GM12878 (cell line): ENCODE measurements at regions not wholly inside any gene's neighbourhood (a gene's known extent, or its start where the extent isn't known, plus 50 kb on each side); places are given as distances from the start of the nearest gene placed in this dataset.

Experiments
- ATAC-seq: fragments of 200-7000 bp; cut with Tn5 transposase; 3 replicates; pipeline ENCODE4 v1.9.1; 2020; ENCODE audit warnings: mild to moderate bottlenecking, moderate library complexity
- BruUV-seq: library from RNA; stranded (reverse); fragments of 400-500 nt; replicated peaks from 2 replicates; lab custom pipeline; 2021; lab: Mats Ljungman, UMichigan
- CTCF ChIA-PET: fragments of 300-600 bp; sonication (Branson Sonifier 250); formaldehyde crosslinking; extraction: SDS; loops from one replicate; lab custom pipeline; 2021; ENCODE audit warnings: inconsistent platforms; lab: Yijun Ruan, JAX
- POLR2A ChIA-PET: fragments of 350-600 bp; formaldehyde crosslinking; extraction: SDS; loops from one replicate; lab custom pipeline; 2021; ENCODE audit warnings: inconsistent platforms; lab: Charles Lee
- RAD21 ChIA-PET: fragments of 300-600 bp; sonication (Branson Sonifier 250); formaldehyde crosslinking; loops from one replicate; lab custom pipeline; 2023; ENCODE audit warnings: antibody characterized with exemption; ENCODE audit not compliant: unreplicated experiment; lab: Charles Lee
- SMC1A ChIA-PET: fragments of 300-600 bp; sonication (Branson Sonifier 250); formaldehyde crosslinking; loops from one replicate; lab custom pipeline; 2023; ENCODE audit not compliant: unreplicated experiment, uncharacterized antibody; lab: Charles Lee
- DNase-seq: peaks from one replicate; pipeline ENCODE4 v3.0.0-alpha.2; 2011; ENCODE audit warnings: low read depth, low spot score
- FAIRE-seq: peaks from 3 replicates; lab custom pipeline; 2011; peaks lifted over from hg19 to GRCh38; lab: Jason Lieb, UNC
- H2AFZ ChIP-seq: 2 replicates; pipeline ENCODE4 v1.6.0; 2011; ENCODE audit warnings: low read depth, low read length, control low read depth; ENCODE audit not compliant: control insufficient read depth
- H3K27ac ChIP-seq: 2 replicates; pipeline ENCODE4 v1.5.1; 2011; ENCODE audit warnings: control low read depth; ENCODE audit not compliant: control insufficient read depth, insufficient read depth
- H3K27me3 ChIP-seq, 2 experiments: replicated peaks in 1 of 2; 2 replicates each; pipeline versions ENCODE4 v1.6.0 to v1.6.1; 2011; ENCODE audit warnings: low read length in 1 of 2; ENCODE audit not compliant: control insufficient read depth in 2 of 2, insufficient read depth in 2 of 2
- H3K36me3 ChIP-seq, 2 experiments: 2 replicates each; pipeline ENCODE4 v1.5.1; 2011; ENCODE audit warnings: low read length in 1 of 2; ENCODE audit not compliant: control insufficient read depth in 2 of 2, insufficient read depth in 2 of 2
- H3K4me1 ChIP-seq: 2 replicates; pipeline ENCODE4 v1.6.1; 2011; ENCODE audit warnings: mild to moderate bottlenecking, low read length, moderate library complexity, mixed read lengths; ENCODE audit not compliant: control insufficient read depth, insufficient read depth
- H3K4me2 ChIP-seq: 2 replicates; pipeline ENCODE4 v1.6.0; 2011; ENCODE audit warnings: control low read depth; ENCODE audit not compliant: control insufficient read depth, insufficient read depth
- H3K4me3 ChIP-seq: fragments of 200-600 bp; sonication (generic); 2 replicates; pipeline ENCODE4 v1.5.1; 2016
- H3K79me2 ChIP-seq: 2 replicates; pipeline ENCODE4 v1.6.0; 2011; ENCODE audit warnings: low read length; ENCODE audit not compliant: control insufficient read depth, insufficient read depth
- H3K9ac ChIP-seq: 2 replicates; pipeline ENCODE4 v1.8.0; 2011; ENCODE audit warnings: low read length, control low read depth, mixed read lengths; ENCODE audit not compliant: control insufficient read depth, insufficient read depth
- H3K9me3 ChIP-seq: replicated peaks from 3 replicates; pipeline ENCODE4 v1.5.1; 2011; ENCODE audit warnings: mild to moderate bottlenecking, low read length; ENCODE audit not compliant: control insufficient read depth, insufficient read depth
- H4K20me1 ChIP-seq: 2 replicates; pipeline ENCODE4 v1.6.0; 2011; ENCODE audit not compliant: control insufficient read depth, insufficient read depth
- ASH2L ChIP-seq: fragments of 300-600, 200-600 bp; sonication (generic); IDR thresholded peaks from 2 replicates; pipeline ENCODE4 v1.6.1; 2017; ENCODE audit warnings: low read depth, mild to moderate bottlenecking, borderline replicate concordance
- BMI1 ChIP-seq: fragments of 450-650 bp; IDR thresholded peaks from 2 replicates; pipeline ENCODE4 v1.6.1; 2016; ENCODE audit warnings: mild to moderate bottlenecking, moderate library complexity, borderline replicate concordance
- CEBPZ ChIP-seq: fragments of 150-350 bp; IDR thresholded peaks from 2 replicates; pipeline ENCODE4 v1.6.1; 2016; ENCODE audit warnings: low read depth, low read length
- CREM ChIP-seq: IDR thresholded peaks from 2 replicates; pipeline ENCODE4 v1.6.1; 2014; ENCODE audit warnings: antibody characterized with exemption, low read depth
- GATAD2B ChIP-seq: fragments of 450-650 bp; conservative IDR thresholded peaks from 2 replicates; pipeline ENCODE4 v1.6.1; 2017; ENCODE audit warnings: low read depth, mild to moderate bottlenecking, moderate library complexity
- IRF4 ChIP-seq: IDR thresholded peaks from 2 replicates; pipeline ENCODE4 v1.6.1; 2011; ENCODE audit warnings: low read depth, low read length
- JUNB ChIP-seq: IDR thresholded peaks from 2 replicates; pipeline ENCODE4 v1.6.1; 2016; ENCODE audit warnings: antibody characterized with exemption, mild to moderate bottlenecking
- NFIC ChIP-seq: IDR thresholded peaks from 2 replicates; pipeline ENCODE4 v1.6.1; 2012; ENCODE audit warnings: low read depth, mild to moderate bottlenecking, inconsistent platforms, low read length, moderate library complexity
- NFXL1 ChIP-seq: fragments of 450-650 bp; IDR thresholded peaks from 2 replicates; pipeline ENCODE4 v1.6.1; 2017; ENCODE audit warnings: antibody characterized with exemption, mild to moderate bottlenecking, borderline replicate concordance
- NR2C2 ChIP-seq: IDR thresholded peaks from 2 replicates; pipeline ENCODE4 v1.6.1; 2011; ENCODE audit warnings: borderline replicate concordance, low read depth; ENCODE audit not compliant: control insufficient read depth, insufficient read length
- NR2F1 ChIP-seq: fragments of 450-650 bp; conservative IDR thresholded peaks from 2 replicates; pipeline ENCODE4 v1.6.1; 2017; ENCODE audit warnings: mild to moderate bottlenecking
- PML ChIP-seq: IDR thresholded peaks from 2 replicates; pipeline ENCODE4 v1.6.1; 2012; ENCODE audit warnings: low read length, inconsistent platforms
- POLR2AphosphoS5 ChIP-seq: IDR thresholded peaks from 2 replicates; pipeline ENCODE4 v1.6.1; 2011; ENCODE audit warnings: mild to moderate bottlenecking, low read length, inconsistent platforms
- RAD21 ChIP-seq: IDR thresholded peaks from 2 replicates; pipeline ENCODE4 v1.6.1; 2011; ENCODE audit warnings: mild to moderate bottlenecking, low read depth, low read length, moderate library complexity; ENCODE audit not compliant: insufficient read depth
- RELA ChIP-seq: fragments of 450-650 bp; IDR thresholded peaks from 2 replicates; pipeline ENCODE4 v1.8.0; 2014; ENCODE audit warnings: borderline replicate concordance; ENCODE audit not compliant: partially characterized antibody
- STAT1 ChIP-seq: fragments of 450-650 bp; conservative IDR thresholded peaks from 2 replicates; pipeline ENCODE4 v1.6.1; 2014; ENCODE audit warnings: antibody characterized with exemption, mild to moderate bottlenecking
- TCF7 ChIP-seq: IDR thresholded peaks from 2 replicates; pipeline ENCODE4 v1.6.1; 2014; ENCODE audit warnings: antibody characterized with exemption, borderline replicate concordance
- ZNF207 ChIP-seq: fragments of 450-650 bp; IDR thresholded peaks from 2 replicates; pipeline ENCODE4 v1.6.1; 2014; ENCODE audit warnings: antibody characterized with exemption, mild to moderate bottlenecking, borderline replicate concordance
- ZZZ3 ChIP-seq: IDR thresholded peaks from 2 replicates; pipeline ENCODE4 v1.6.1; 2011; ENCODE audit warnings: low read depth; ENCODE audit not compliant: control insufficient read depth, insufficient read length
- WGBS: methylation state at CpG from one replicate; pipeline ENCODE4 v1.1.6; 2016; ENCODE audit warnings: low lambda C conversion rate; ENCODE audit not compliant: insufficient replicate concordance, insufficient coverage; ENCODE audit errors: missing lambda C conversion rate; 5-methylcytosine and 5-hydroxymethylcytosine counted together
- in situ Hi-C: fragments of 300-500 bp; cut with MboI; formaldehyde crosslinking; loops from 9 replicates; pipeline ENCODE4 v1.14.3; 2018; ENCODE audit warnings: mixed read lengths
- intact Hi-C: fragments of 100-400 bp; cut with micrococcal nuclease; formaldehyde crosslinking; loops from one replicate; pipeline ENCODE4 v1.14.2; 2022; ENCODE audit not compliant: unreplicated experiment
- TF ChIP-seq, protein P1 (sequence below): fragments of 450-650 bp; conservative IDR thresholded peaks from 2 replicates; pipeline ENCODE4 v1.6.1; 2017; ENCODE audit warnings: mild to moderate bottlenecking, moderate library complexity

GRCh38 chr14:45699471-45699870 is 446.5 kb upstream of the MIS18BP1 start:
- no TSS peak for BruUV-seq

More at GRCh38 chr14:45699471-45699870, 446.5 kb upstream of the MIS18BP1 start:
- Histone ChIP-seq H2AFZ (no peak overlapping the region), H3K79me2 (no peaks in the 10 kb centered on the region), H3K27ac (no peak overlapping the region), H4K20me1 (no peaks in the 10 kb centered on the region), H3K27me3 (no peaks in the 10 kb centered on the region), H3K4me3 (no peak overlapping the region), H3K4me2 (no peak overlapping the region), H3K36me3 (no peaks in the 10 kb centered on the region), H3K9me3 (no peaks in the 10 kb centered on the region), H3K9ac (no peak overlapping the region), H3K4me1 (no peaks in the 10 kb centered on the region)
- no peak for TF ChIP-seq JUNB
- no peak for TF ChIP-seq CREM
- no peak for TF ChIP-seq NR2C2
- no peak for TF ChIP-seq PML
- no peak for TF ChIP-seq IRF4
- no peak for TF ChIP-seq RAD21
- TF ChIP-seq ZNF207: no peak
- no peak for TF ChIP-seq STAT1
- TF ChIP-seq NFIC: no peak
- TF ChIP-seq NFXL1: no peak
- TF ChIP-seq ASH2L: no peak
- TF ChIP-seq ZZZ3: no peak
- TF ChIP-seq CEBPZ: no peak
- TF ChIP-seq TCF7: no peak
- TF ChIP-seq RELA: no peak
- TF ChIP-seq, protein P1, sequence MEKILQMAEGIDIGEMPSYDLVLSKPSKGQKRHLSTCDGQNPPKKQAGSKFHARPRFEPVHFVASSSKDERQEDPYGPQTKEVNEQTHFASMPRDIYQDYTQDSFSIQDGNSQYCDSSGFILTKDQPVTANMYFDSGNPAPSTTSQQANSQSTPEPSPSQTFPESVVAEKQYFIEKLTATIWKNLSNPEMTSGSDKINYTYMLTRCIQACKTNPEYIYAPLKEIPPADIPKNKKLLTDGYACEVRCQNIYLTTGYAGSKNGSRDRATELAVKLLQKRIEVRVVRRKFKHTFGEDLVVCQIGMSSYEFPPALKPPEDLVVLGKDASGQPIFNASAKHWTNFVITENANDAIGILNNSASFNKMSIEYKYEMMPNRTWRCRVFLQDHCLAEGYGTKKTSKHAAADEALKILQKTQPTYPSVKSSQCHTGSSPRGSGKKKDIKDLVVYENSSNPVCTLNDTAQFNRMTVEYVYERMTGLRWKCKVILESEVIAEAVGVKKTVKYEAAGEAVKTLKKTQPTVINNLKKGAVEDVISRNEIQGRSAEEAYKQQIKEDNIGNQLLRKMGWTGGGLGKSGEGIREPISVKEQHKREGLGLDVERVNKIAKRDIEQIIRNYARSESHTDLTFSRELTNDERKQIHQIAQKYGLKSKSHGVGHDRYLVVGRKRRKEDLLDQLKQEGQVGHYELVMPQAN: no peak
- no peak for TF ChIP-seq BMI1
- no peak for TF ChIP-seq GATAD2B
- no peak for TF ChIP-seq POLR2AphosphoS5
- no peak for TF ChIP-seq NR2F1
- in situ Hi-C loops (no loop called here), intact Hi-C loops (no loop called here)
- FAIRE-seq: no peak
- no peak; the same call in 2 of the 3 replicates for ATAC-seq
- DNase-seq: no peak
- ChIA-PET SMC1A (interaction anchor here (0.9 to 3.1 kb wide), 12 partner anchors 9 to 168 kb away, joined by 3 to 20 read pairs (median 5); no protein-coding TSS in a partner anchor), RAD21 (interaction anchor here (3.7 to 4.1 kb wide), 2 partner anchors 10 to 110 kb away, joined by 27 to 29 read pairs; no protein-coding TSS in a partner anchor), POLR2A (interaction anchor here (1.3 to 1.8 kb wide), 2 partner anchors 10 to 11 kb away, joined by 3 to 5 read pairs; no protein-coding TSS in a partner anchor), CTCF (interaction anchor here (1.6 to 3.7 kb wide), 2 partner anchors 11 to 109 kb away, joined by 3 to 23 read pairs; no protein-coding TSS in a partner anchor)
- 12% methylated on average over 5 of the region's 5 CpGs for WGBS
